ENCODE measurements at regions not wholly inside any gene's neighbourhood (a gene's known extent, or its start where the extent isn't known, plus 50 kb on each side); places are given as distances from the start of the nearest gene placed in this dataset.
"Not testable (repeated sequence)": the region's sequence is repeated elsewhere in the genome, so short reads cannot be mapped to it uniquely, and the experiment has no call there.

- Histone ChIP-seq H3K27ac (no peak overlapping the region), H3K4me1 (peaks cover 0 to 3% (median 0%) of the 10 kb centered on the region in 6 donors), H3K9me3 (no peaks in the 10 kb centered on the region), H3K27me3 (replicated peaks in 1 of 7) (no peaks in the 10 kb centered on the region), H3K4me3 (no peak overlapping the region), H3K36me3 (no peaks in the 10 kb centered on the region)
- intact Hi-C loops (cut with DNase I; ENCODE audit: low total_unique reads): no loop called here
- 41 to 85% (median 66%) methylated on average over 4 of the region's 4 CpGs for whole genome bisulfite sequencing, 5 donors
- TF ChIP-seq CTCF (IDR thresholded peaks at IDR 0.05 in 8 of 11, conservative IDR thresholded peaks at IDR 0.05 in 3 of 11) (no peak), POLR2A (IDR thresholded peaks at IDR 0.05) (no peak), POLR2AphosphoS5 (IDR thresholded peaks at IDR 0.05) (no peak)
- DNase-seq: no peak
Observed at GRCh38 chr2:16184341-16184890, 244.1 kb downstream of the MYCN start.

DNA sequence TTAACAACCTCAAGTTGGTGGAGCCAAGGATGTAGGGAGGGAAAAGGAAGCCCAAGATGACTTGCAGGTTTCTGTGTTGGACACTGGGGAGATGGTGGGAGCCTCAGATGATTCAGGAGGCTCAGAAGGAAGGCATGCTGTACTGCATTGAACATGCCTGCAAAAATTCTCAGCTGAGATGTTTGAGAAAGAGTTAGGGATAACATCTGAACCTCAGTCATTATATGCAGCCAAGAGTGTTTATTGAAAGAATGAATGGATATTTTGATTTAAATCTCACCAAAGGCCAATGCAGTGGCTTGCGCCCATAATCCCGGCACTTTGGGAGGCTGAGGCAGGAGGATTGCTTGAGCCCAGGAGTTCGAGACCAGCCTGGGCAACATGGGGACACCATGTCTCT lies 243.0 kb downstream of the MYCN start:
- Histone ChIP-seq H3K4me3 (no peak overlapping the region), H3K4me1 (peaks cover 0 to 3% (median 0%) of the 10 kb centered on the region in 6 donors), H3K27ac (no peak overlapping the region), H3K27me3 (replicated peaks in 1 of 7) (no peaks in the 10 kb centered on the region), H3K36me3 (no peaks in the 10 kb centered on the region), H3K9me3 (no peaks in the 10 kb centered on the region)
- 88 to 95% (median 93%) methylated on average over 3 of the region's 3 CpGs for WGBS, 5 donors
- no peak for TF ChIP-seq CTCF (IDR thresholded peaks at IDR 0.05 in 8 of 11, conservative IDR thresholded peaks at IDR 0.05 in 3 of 11)
- intact Hi-C loops (cut with DNase I; ENCODE audit: low total_unique reads): no loop called here
- DNase-seq: no peak

- intact Hi-C loops (cut with DNase I; ENCODE audit: low total_unique reads): no loop called here
- Histone ChIP-seq H3K36me3 (no peaks in the 10 kb centered on the region), H3K4me3 (no peak overlapping the region), H3K27me3 (replicated peaks in 1 of 7) (no peaks in the 10 kb centered on the region), H3K4me1 (peaks cover 0 to 3% (median 0%) of the 10 kb centered on the region in 6 donors), H3K9me3 (no peaks in the 10 kb centered on the region), H3K27ac (no peak overlapping the region)
- DNase-seq: no peak
- TF ChIP-seq POLR2AphosphoS5 (IDR thresholded peaks at IDR 0.05) (no peak), POLR2A (IDR thresholded peaks at IDR 0.05) (no peak), CTCF (IDR thresholded peaks at IDR 0.05 in 8 of 11, conservative IDR thresholded peaks at IDR 0.05 in 3 of 11) (no peak)
Observed at GRCh38 chr2:16182841-16183240, 242.5 kb downstream of the MYCN start.

DNA sequence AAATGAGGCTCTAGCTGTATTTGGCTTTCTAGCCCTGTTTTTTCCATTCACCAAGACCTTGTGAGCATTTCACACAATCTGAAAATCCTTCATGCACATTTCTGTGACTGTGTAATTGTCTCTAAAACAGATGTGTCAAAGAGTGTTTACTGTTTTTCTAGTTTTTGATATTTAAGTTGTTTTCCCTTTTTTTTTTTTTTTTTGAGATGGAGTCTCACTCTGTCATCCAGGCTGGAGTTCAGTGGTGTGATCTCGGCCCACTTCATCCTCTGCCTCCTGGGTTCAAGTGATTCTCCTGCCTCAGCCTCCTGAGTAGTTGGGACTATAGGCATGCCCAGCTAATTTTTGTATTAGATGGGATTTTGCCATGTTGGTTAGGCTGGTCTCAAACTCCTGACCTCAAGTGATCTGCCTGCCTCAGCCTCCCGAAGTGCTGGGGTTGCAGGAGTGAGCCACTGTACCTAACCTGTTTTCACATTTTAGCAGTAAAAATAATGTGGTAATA lies 242.0 kb downstream of the MYCN start:
- WGBS, 5 donors: 76 to 94% (median 88%) methylated on average over 2 of the region's 2 CpGs
- H3K9me3 ChIP-seq; H3K27me3 ChIP-seq (replicated peaks in 1 of 7); H3K4me3 ChIP-seq; H3K4me1 ChIP-seq; H3K36me3 ChIP-seq; H3K27ac ChIP-seq; intact Hi-C loops (cut with DNase I; ENCODE audit: low total_unique reads); DNase-seq: not testable (repeated sequence)

DNA sequence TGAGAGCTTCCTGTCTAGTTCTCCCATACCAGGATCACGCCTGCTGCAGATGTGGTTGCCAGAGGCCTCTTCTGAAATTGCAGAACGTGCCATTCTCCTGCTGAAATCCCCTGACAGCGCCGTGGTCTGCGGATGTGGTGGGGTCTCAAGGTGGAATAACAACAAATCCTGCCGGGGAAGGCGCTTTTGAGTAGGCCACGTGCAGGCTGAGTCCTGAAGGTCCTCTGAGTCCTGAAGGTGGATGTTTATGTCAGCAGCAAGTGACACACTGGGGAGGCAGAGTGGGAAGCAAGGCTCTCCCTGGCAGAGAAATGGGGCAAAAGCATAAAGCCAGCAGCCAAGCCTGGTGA lies 241.4 kb downstream of the MYCN start:
- WGBS, 5 donors: 85 to 92% (median 88%) methylated on average over 8 of the region's 8 CpGs
- peaks cover 0 to 3% (median 0%) of the 10 kb centered on the region in 6 donors for H3K4me1 ChIP-seq
- TF ChIP-seq POLR2AphosphoS5 (IDR thresholded peaks at IDR 0.05) (no peak), POLR2A (IDR thresholded peaks at IDR 0.05) (no peak), CTCF (IDR thresholded peaks at IDR 0.05 in 8 of 11, conservative IDR thresholded peaks at IDR 0.05 in 3 of 11) (no peak)
- DNase-seq: no peak
- H3K27me3 ChIP-seq (replicated peaks in 1 of 7): no peaks in the 10 kb centered on the region
- H3K36me3 ChIP-seq: no peaks in the 10 kb centered on the region
- no peaks in the 10 kb centered on the region for H3K9me3 ChIP-seq
- H3K27ac ChIP-seq: no peak overlapping the region
- intact Hi-C loops (cut with DNase I; ENCODE audit: low total_unique reads): no loop called here
- H3K4me3 ChIP-seq: no peak overlapping the region
